Suprapubic skin (tissue), 4 donors: ENCODE measurements at regions not wholly inside any gene's neighbourhood (a gene's known extent, or its start where the extent isn't known, plus 50 kb on each side); places are given as distances from the start of the nearest gene placed in this dataset.

Experiments used
- DNase-seq, 2 donors: peaks; one replicate each; pipeline ENCODE4 v3.0.0-alpha.2; 2019; ENCODE audit warnings: low spot score in 2 of 2
- H3K27ac ChIP-seq: fragments of 200-600 bp; sonication (generic); one replicate; pipeline ENCODE4 v1.5.1; 2019
- H3K27me3 ChIP-seq: fragments of 200-600 bp; sonication (generic); one replicate; pipeline ENCODE4 v1.5.1; 2019
- H3K36me3 ChIP-seq: fragments of 200-600 bp; sonication (generic); one replicate; pipeline ENCODE4 v1.5.1; 2019
- H3K4me1 ChIP-seq: fragments of 200-600 bp; sonication (generic); one replicate; pipeline ENCODE4 v1.5.1; 2019
- H3K4me3 ChIP-seq: fragments of 200-600 bp; sonication (generic); one replicate; pipeline ENCODE4 v1.5.1; 2019; ENCODE audit warnings: mild to moderate bottlenecking
- H3K9me3 ChIP-seq: fragments of 200-600 bp; sonication (generic); one replicate; pipeline ENCODE4 v1.5.1; 2019
- CTCF ChIP-seq, 2 donors: fragments of 200-600 bp in 1 of 2; fragments of 450-650 bp in 1 of 2; sonication (generic) in 1 of 2; IDR thresholded peaks; one replicate each; pipeline ENCODE4 v1.5.1; 2016 to 2019; ENCODE audit warnings: antibody characterized with exemption in 2 of 2, mild to moderate bottlenecking in 1 of 2, moderate library complexity in 1 of 2
- EP300 ChIP-seq: sonication (generic); formaldehyde crosslinking; IDR thresholded peaks from one replicate; pipeline ENCODE4 v1.6.1; 2017; ENCODE audit warnings: antibody characterized with exemption
- POLR2A ChIP-seq, 2 donors: fragments of 450-650 bp; IDR thresholded peaks; one replicate each; pipeline ENCODE4 v1.6.1; 2017; ENCODE audit warnings: antibody characterized with exemption in 2 of 2, mild to moderate bottlenecking in 2 of 2, moderate library complexity in 2 of 2
- POLR2AphosphoS5 ChIP-seq, 3 donors: sonication (generic); formaldehyde crosslinking; IDR thresholded peaks; one replicate each; pipeline ENCODE4 v1.6.1; 2017; ENCODE audit warnings: antibody characterized with exemption in 3 of 3
- WGBS: methylation state at CpG from one replicate; pipeline ENCODE4 v1.1.5; 2018; 5-methylcytosine and 5-hydroxymethylcytosine counted together

GRCh38 chr6:90870561-90870960, 283.7 kb upstream of the MAP3K7 start:
- Histone ChIP-seq H3K27me3 (no peaks in the 10 kb centered on the region), H3K9me3 (no peaks in the 10 kb centered on the region), H3K36me3 (no peaks in the 10 kb centered on the region), H3K4me1 (no peaks in the 10 kb centered on the region), H3K27ac (no peak overlapping the region), H3K4me3 (no peak overlapping the region)
- no peak for DNase-seq
- TF ChIP-seq CTCF (IDR thresholded peaks at IDR 0.05): no peak
- TF ChIP-seq POLR2A (IDR thresholded peaks at IDR 0.05): no peak
- TF ChIP-seq POLR2AphosphoS5 (IDR thresholded peaks at IDR 0.05): no peak
- WGBS: 91% methylated on average over 1 of the region's 1 CpG

- no peaks in the 10 kb centered on the region for H3K9me3 ChIP-seq
- H3K27ac ChIP-seq: no peak overlapping the region
- WGBS: 83% methylated on average over 2 of the region's 2 CpGs
- no peak for DNase-seq
- H3K27me3 ChIP-seq: no peaks in the 10 kb centered on the region
- TF ChIP-seq EP300 (no peak), CTCF (IDR thresholded peaks at IDR 0.05) (no peak), POLR2AphosphoS5 (IDR thresholded peaks at IDR 0.05) (no peak), POLR2A (IDR thresholded peaks at IDR 0.05) (no peak)
- H3K36me3 ChIP-seq: no peaks in the 10 kb centered on the region
- H3K4me3 ChIP-seq: no peak overlapping the region
- no peaks in the 10 kb centered on the region for H3K4me1 ChIP-seq
Observed at GRCh38 chr6:90868656-90869055, 281.8 kb upstream of the MAP3K7 start.

GRCh38 chr6:90868256-90868655, 281.4 kb upstream of the MAP3K7 start:
- H3K27ac ChIP-seq: no peak overlapping the region
- 100% methylated on average over 1 of the region's 1 CpG for WGBS
- H3K4me1 ChIP-seq: no peaks in the 10 kb centered on the region
- H3K36me3 ChIP-seq: no peaks in the 10 kb centered on the region
- no peak for DNase-seq
- H3K9me3 ChIP-seq: no peaks in the 10 kb centered on the region
- TF ChIP-seq CTCF (IDR thresholded peaks at IDR 0.05) (no peak), POLR2A (IDR thresholded peaks at IDR 0.05) (no peak), POLR2AphosphoS5 (IDR thresholded peaks at IDR 0.05) (no peak), EP300 (no peak)
- no peaks in the 10 kb centered on the region for H3K27me3 ChIP-seq
- H3K4me3 ChIP-seq: no peak overlapping the region

- Histone ChIP-seq H3K27ac (no peak overlapping the region), H3K4me3 (no peak overlapping the region), H3K4me1 (no peaks in the 10 kb centered on the region), H3K9me3 (no peaks in the 10 kb centered on the region), H3K36me3 (no peaks in the 10 kb centered on the region), H3K27me3 (no peaks in the 10 kb centered on the region)
- WGBS: 91% methylated on average over 3 of the region's 3 CpGs
- no peak for DNase-seq
- no peak for TF ChIP-seq EP300
- no peak for TF ChIP-seq CTCF (IDR thresholded peaks at IDR 0.05)
- TF ChIP-seq POLR2A (IDR thresholded peaks at IDR 0.05): no peak
- TF ChIP-seq POLR2AphosphoS5 (IDR thresholded peaks at IDR 0.05): no peak
Observed at GRCh38 chr6:90865513-90865912, 278.6 kb upstream of the MAP3K7 start.

GRCh38 chr6:90863043-90863442, 276.2 kb upstream of the MAP3K7 start:
- Histone ChIP-seq H3K9me3 (no peaks in the 10 kb centered on the region), H3K27me3 (no peaks in the 10 kb centered on the region), H3K4me1 (no peaks in the 10 kb centered on the region), H3K4me3 (no peak overlapping the region), H3K36me3 (no peaks in the 10 kb centered on the region), H3K27ac (no peak overlapping the region)
- no peak for TF ChIP-seq EP300
- no peak for TF ChIP-seq CTCF (IDR thresholded peaks at IDR 0.05)
- TF ChIP-seq POLR2AphosphoS5 (IDR thresholded peaks at IDR 0.05): no peak
- TF ChIP-seq POLR2A (IDR thresholded peaks at IDR 0.05): no peak
- 74% methylated on average over 1 of the region's 1 CpG for WGBS
- no peak for DNase-seq
